ENCODE measurements at regions not wholly inside any gene's neighbourhood (a gene's known extent, or its start where the extent isn't known, plus 50 kb on each side); places are given as distances from the start of the nearest gene placed in this dataset.

GRCh38 chr21:27260728-27261127, 293.8 kb upstream of the ADAMTS5 start:
- TF ChIP-seq POLR2A (IDR thresholded peaks at IDR 0.05) (no peak), CTCF (IDR thresholded peaks at IDR 0.05) (no peak)

Data from uterus (tissue), 2 donors.